HG03342 (cell line): ENCODE measurements at regions not wholly inside any gene's neighbourhood (a gene's known extent, or its start where the extent isn't known, plus 50 kb on each side); places are given as distances from the start of the nearest gene placed in this dataset.

Experiments
- ATAC-seq: cut with Tn5 transposase; IDR thresholded peaks from one replicate; pipeline ENCODE4 v1.9.1; 2021; ENCODE audit warnings: mild to moderate bottlenecking, moderate library complexity; ENCODE audit not compliant: unreplicated experiment

GRCh38 chr10:113252650-113253618 lies 299.9 kb upstream of the HABP2 start:
- no peak for ATAC-seq

- no peak for ATAC-seq
Observed at GRCh38 chr10:113259576-113260226, 293.2 kb upstream of the HABP2 start.

- no peak for ATAC-seq
Observed at GRCh38 chr10:113261161-113261560, 291.7 kb upstream of the HABP2 start.

- ATAC-seq = no peak
Observed at GRCh38 chr10:113261611-113262091, 291.2 kb upstream of the HABP2 start.

- no peak for ATAC-seq
Observed at GRCh38 chr10:113263056-113263455, 289.8 kb upstream of the HABP2 start.

- ATAC-seq = no peak
Observed at GRCh38 chr10:113264333-113265131, 288.3 kb upstream of the HABP2 start.

- ATAC-seq = no peak
Observed at GRCh38 chr10:113266147-113266546, 286.7 kb upstream of the HABP2 start.

- ATAC-seq = no peak
Observed at GRCh38 chr10:113267619-113268562, 285.0 kb upstream of the HABP2 start.

- no peak for ATAC-seq
Observed at GRCh38 chr10:113269333-113269732, 283.5 kb upstream of the HABP2 start.

- ATAC-seq = no peak
Observed at GRCh38 chr10:113272511-113272910, 280.3 kb upstream of the HABP2 start.

GRCh38 chr10:113273181-113274163 lies 279.4 kb upstream of the HABP2 start:
- no peak for ATAC-seq

GRCh38 chr10:113274176-113274829 lies 278.6 kb upstream of the HABP2 start:
- no peak for ATAC-seq

- ATAC-seq = no peak
Observed at GRCh38 chr10:113278221-113278620, 274.6 kb upstream of the HABP2 start.

- ATAC-seq = no peak
Observed at GRCh38 chr10:113278664-113279063, 274.2 kb upstream of the HABP2 start.

GRCh38 chr10:113279262-113279661 lies 273.6 kb upstream of the HABP2 start:
- no peak for ATAC-seq

GRCh38 chr10:113282564-113282963 lies 270.3 kb upstream of the HABP2 start:
- ATAC-seq = no peak

- ATAC-seq = no peak
Observed at GRCh38 chr10:113283189-113283588, 269.7 kb upstream of the HABP2 start.

GRCh38 chr10:113284635-113285034 lies 268.2 kb upstream of the HABP2 start:
- no peak for ATAC-seq
